Progenitor cell of endocrine pancreas (in vitro differentiated cells): ENCODE measurements at regions not wholly inside any gene's neighbourhood (a gene's known extent, or its start where the extent isn't known, plus 50 kb on each side); places are given as distances from the start of the nearest gene placed in this dataset.

Experiments used
- DNase-seq: peaks from one replicate; pipeline ENCODE4 v3.0.0; 2021; ENCODE audit warnings: low spot score; ENCODE audit not compliant: unreplicated experiment
- H3K27ac Mint-ChIP-seq: 2 replicates; pipeline ENCODE4 v1.8.0; 2021; ENCODE audit warnings: mild to moderate bottlenecking, moderate library complexity, mixed read lengths
- H3K27me3 Mint-ChIP-seq: 2 replicates; pipeline ENCODE4 v1.8.0; 2021; ENCODE audit warnings: mixed read lengths
- H3K36me3 Mint-ChIP-seq: 2 replicates; pipeline ENCODE4 v1.8.0; 2022; ENCODE audit warnings: mixed read lengths; ENCODE audit not compliant: insufficient read depth
- H3K4me1 Mint-ChIP-seq: 2 replicates; pipeline ENCODE4 v1.8.0; 2021; ENCODE audit warnings: low read depth, mixed read lengths
- H3K4me3 Mint-ChIP-seq: 2 replicates; pipeline ENCODE4 v1.8.0; 2021; ENCODE audit warnings: low read depth, mild to moderate bottlenecking, moderate library complexity, mixed read lengths
- H3K9me3 Mint-ChIP-seq: 2 replicates; pipeline ENCODE4 v1.8.0; 2021; ENCODE audit warnings: low read depth, mixed read lengths
- TF ChIP-seq, protein P1 (sequence below): fragments of 200-600 bp; sonication (generic); IDR thresholded peaks from one replicate; pipeline ENCODE4 v1.5.0; 2021; ENCODE audit warnings: antibody characterized with exemption, mild to moderate bottlenecking; ENCODE audit not compliant: unreplicated experiment

DNA sequence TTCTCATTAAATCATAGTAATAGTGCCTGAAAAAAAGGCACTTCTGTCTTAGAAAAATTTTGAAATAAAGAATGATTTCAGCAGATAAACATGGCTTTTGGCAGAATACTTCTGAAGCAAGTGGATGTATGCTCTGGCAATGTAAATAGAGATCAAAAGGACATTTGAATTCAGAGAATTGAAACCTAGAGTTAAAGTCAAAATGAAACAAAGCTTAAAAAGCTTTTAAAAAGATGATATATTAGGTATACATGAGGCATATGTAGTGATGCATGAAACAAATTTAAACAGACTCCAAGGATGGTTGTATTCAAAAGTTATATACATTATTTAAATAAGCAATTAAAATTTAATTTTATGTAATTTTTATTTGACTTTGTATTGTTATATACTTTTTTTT lies 1344.5 kb upstream of the TMEFF2 start:
- H3K9me3 Mint-ChIP-seq: peaks cover 22% of the 10 kb centered on the region
- no peaks in the 10 kb centered on the region for H3K4me1 Mint-ChIP-seq
- no peak for DNase-seq
- H3K27me3 Mint-ChIP-seq: no peaks in the 10 kb centered on the region
- no peak overlapping the region for H3K4me3 Mint-ChIP-seq
- TF ChIP-seq, protein P1, sequence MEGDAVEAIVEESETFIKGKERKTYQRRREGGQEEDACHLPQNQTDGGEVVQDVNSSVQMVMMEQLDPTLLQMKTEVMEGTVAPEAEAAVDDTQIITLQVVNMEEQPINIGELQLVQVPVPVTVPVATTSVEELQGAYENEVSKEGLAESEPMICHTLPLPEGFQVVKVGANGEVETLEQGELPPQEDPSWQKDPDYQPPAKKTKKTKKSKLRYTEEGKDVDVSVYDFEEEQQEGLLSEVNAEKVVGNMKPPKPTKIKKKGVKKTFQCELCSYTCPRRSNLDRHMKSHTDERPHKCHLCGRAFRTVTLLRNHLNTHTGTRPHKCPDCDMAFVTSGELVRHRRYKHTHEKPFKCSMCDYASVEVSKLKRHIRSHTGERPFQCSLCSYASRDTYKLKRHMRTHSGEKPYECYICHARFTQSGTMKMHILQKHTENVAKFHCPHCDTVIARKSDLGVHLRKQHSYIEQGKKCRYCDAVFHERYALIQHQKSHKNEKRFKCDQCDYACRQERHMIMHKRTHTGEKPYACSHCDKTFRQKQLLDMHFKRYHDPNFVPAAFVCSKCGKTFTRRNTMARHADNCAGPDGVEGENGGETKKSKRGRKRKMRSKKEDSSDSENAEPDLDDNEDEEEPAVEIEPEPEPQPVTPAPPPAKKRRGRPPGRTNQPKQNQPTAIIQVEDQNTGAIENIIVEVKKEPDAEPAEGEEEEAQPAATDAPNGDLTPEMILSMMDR: no peak
- H3K36me3 Mint-ChIP-seq: peaks cover 24% of the 10 kb centered on the region
- H3K27ac Mint-ChIP-seq: no peak overlapping the region

DNA sequence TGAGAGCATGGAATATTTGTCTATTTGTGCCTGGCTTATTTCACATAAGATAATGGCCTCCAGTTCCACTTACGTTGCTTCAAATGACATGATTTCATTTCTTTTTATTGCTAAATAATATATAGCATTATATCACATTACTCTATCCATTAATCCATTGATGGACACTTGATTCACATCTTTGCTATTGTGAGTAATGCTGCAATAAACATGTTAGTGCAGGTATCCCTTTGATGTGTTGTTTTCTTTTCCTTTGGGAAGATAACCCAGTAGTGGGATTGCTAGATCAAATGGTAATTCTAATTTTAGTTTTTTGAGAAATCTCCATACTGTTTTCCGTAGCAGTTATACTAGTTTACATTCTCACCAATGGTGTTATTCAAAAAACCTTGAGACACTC lies 1343.3 kb upstream of the TMEFF2 start:
- DNase-seq: no peak
- Mint-ChIP-seq H3K4me3 (no peak overlapping the region), H3K27ac (no peak overlapping the region), H3K27me3 (no peaks in the 10 kb centered on the region), H3K4me1 (no peaks in the 10 kb centered on the region), H3K36me3 (peaks cover 19% of the 10 kb centered on the region), H3K9me3 (peaks cover 19% of the 10 kb centered on the region)
- TF ChIP-seq, protein P1: no peak

DNA sequence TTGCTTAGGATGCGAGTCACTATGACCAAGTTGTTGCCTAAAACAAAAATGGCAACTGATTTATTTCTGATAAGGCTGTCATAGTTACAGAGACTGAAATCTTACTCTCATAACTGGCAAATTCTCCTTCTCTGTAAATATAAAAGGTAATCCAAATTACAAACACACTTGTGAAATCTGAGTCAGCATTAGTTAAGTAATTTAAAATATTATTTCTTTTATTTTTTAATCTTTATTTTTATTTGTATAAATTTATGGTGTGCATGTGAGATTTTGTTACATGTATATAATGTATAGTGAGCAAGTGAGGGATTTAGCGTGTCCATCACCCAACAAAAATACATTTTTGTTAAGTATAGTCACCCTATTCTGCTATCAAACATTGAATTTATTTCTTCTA lies 1342.8 kb upstream of the TMEFF2 start:
- H3K9me3 Mint-ChIP-seq: peaks cover 14% of the 10 kb centered on the region

DNA sequence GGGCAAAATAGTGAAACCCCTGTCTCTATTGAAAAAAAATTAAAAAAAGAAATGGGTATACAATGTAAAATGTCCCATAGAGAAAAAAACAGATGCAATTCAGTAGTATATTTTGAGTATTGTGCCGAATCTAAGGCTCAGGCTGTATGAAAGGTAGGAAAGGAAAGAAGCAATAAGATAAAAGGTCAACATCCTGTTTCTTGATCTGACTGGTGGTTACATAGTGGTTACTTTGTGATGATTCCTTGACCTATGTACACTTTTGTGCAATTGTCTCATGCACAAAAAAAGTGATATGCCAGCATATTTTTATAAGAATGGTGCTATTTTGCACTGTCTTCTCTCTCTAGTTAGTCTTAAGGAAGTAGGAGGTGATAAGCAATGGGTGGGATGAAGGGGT lies 1333.7 kb upstream of the TMEFF2 start:
- no peaks in the 10 kb centered on the region for H3K27me3 Mint-ChIP-seq
- no peak overlapping the region for H3K27ac Mint-ChIP-seq
- H3K4me1 Mint-ChIP-seq: no peaks in the 10 kb centered on the region
- no peak for DNase-seq
- H3K36me3 Mint-ChIP-seq: peaks cover 6% of the 10 kb centered on the region
- TF ChIP-seq, protein P1: no peak
- H3K4me3 Mint-ChIP-seq: no peak overlapping the region
- peaks cover 4% of the 10 kb centered on the region for H3K9me3 Mint-ChIP-seq

More for the DNA sequence above, 1342.8 kb upstream of the TMEFF2 start:
- H3K36me3 Mint-ChIP-seq: peaks cover 14% of the 10 kb centered on the region
- no peaks in the 10 kb centered on the region for H3K4me1 Mint-ChIP-seq
- TF ChIP-seq, protein P1: no peak
- no peaks in the 10 kb centered on the region for H3K27me3 Mint-ChIP-seq
- no peak for DNase-seq
- H3K4me3 Mint-ChIP-seq: no peak overlapping the region
- H3K27ac Mint-ChIP-seq: no peak overlapping the region

DNA sequence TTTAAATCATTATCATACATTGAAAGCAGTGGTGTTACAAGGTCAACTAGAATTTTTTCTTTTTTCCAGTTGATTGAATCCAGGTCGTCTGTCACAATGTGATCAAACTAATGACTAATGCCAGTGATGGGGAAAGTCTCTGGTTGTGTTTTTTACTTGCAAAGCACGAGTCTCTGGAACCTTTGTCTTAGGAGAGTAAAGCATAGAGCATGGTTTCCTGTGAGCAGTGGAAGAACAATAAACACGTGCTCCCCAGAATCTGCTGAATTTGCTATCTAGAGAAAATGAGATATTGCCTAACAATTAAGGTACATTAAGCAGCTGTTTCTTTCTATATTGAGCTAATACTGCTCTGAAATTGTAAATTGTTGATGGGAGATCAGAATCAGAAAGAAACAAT lies 1332.4 kb upstream of the TMEFF2 start:
- no peak overlapping the region for H3K27ac Mint-ChIP-seq
- no peaks in the 10 kb centered on the region for H3K9me3 Mint-ChIP-seq
- H3K27me3 Mint-ChIP-seq: no peaks in the 10 kb centered on the region
- TF ChIP-seq, protein P1: no peak
- no peak overlapping the region for H3K4me3 Mint-ChIP-seq
- no peaks in the 10 kb centered on the region for H3K4me1 Mint-ChIP-seq
- peaks cover 2% of the 10 kb centered on the region for H3K36me3 Mint-ChIP-seq
- DNase-seq: no peak

DNA sequence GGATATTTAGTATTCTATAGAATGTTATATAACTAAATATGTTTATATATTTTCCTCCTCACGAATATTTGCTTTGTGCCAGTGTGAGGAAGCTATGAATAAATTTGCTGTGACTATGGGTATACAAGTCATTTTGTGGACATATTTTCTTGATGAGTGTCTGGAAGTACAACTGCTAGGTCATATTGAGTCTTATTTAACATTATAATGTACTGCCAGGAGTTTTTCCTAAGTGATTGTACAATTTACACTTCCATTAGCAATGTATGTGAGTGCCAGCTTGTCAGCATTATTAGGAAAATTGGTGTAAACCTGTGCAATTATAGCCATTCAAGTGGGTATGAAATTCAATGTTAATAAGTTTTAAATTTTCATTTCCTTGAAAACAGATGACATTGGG lies 1328.9 kb upstream of the TMEFF2 start:
- no peak overlapping the region for H3K27ac Mint-ChIP-seq
- H3K36me3 Mint-ChIP-seq: peaks cover 1% of the 10 kb centered on the region
- peaks cover 7% of the 10 kb centered on the region for H3K4me1 Mint-ChIP-seq
- H3K9me3 Mint-ChIP-seq: peaks cover 5% of the 10 kb centered on the region
- no peaks in the 10 kb centered on the region for H3K27me3 Mint-ChIP-seq
- TF ChIP-seq, protein P1: no peak
- no peak for DNase-seq
- H3K4me3 Mint-ChIP-seq: no peak overlapping the region
